GM12872 (cell line): ENCODE measurements at regions not wholly inside any gene's neighbourhood (a gene's known extent, or its start where the extent isn't known, plus 50 kb on each side); places are given as distances from the start of the nearest gene placed in this dataset.

Experiments used
- CTCF ChIP-seq: IDR thresholded peaks from 3 replicates; pipeline ENCODE4 v1.5.1; 2011; ENCODE audit warnings: low read depth, mild to moderate bottlenecking, low read length, moderate library complexity; ENCODE audit not compliant: insufficient read depth

GRCh38 chr6:88558981-88559380, 392.8 kb upstream of the CNR1 start:
- TF ChIP-seq CTCF = no peak

GRCh38 chr6:88556663-88557062, 390.5 kb upstream of the CNR1 start:
- no peak for TF ChIP-seq CTCF

- TF ChIP-seq CTCF = no peak
These were observed 382.9 kb upstream of the CNR1 start for GRCh38 chr6:88548891-88549505.

GRCh38 chr6:88547768-88548167, 381.6 kb upstream of the CNR1 start:
- no peak for TF ChIP-seq CTCF

- no peak for TF ChIP-seq CTCF
These were observed 379.8 kb upstream of the CNR1 start for GRCh38 chr6:88545991-88546390.

GRCh38 chr6:88544986-88545612, 379.0 kb upstream of the CNR1 start:
- no peak for TF ChIP-seq CTCF

GRCh38 chr6:88539295-88539764, 373.2 kb upstream of the CNR1 start:
- no peak for TF ChIP-seq CTCF
